Breast epithelium (tissue), 3 donors: ENCODE measurements at regions not wholly inside any gene's neighbourhood (a gene's known extent, or its start where the extent isn't known, plus 50 kb on each side); places are given as distances from the start of the nearest gene placed in this dataset.

Experiments
- CTCF ChIP-seq, 3 donors: fragments of 450-650 bp; IDR thresholded peaks; one replicate each; pipeline ENCODE4 v1.5.1; 2016 to 2017; ENCODE audit warnings: antibody characterized with exemption in 3 of 3, mild to moderate bottlenecking in 3 of 3, moderate library complexity in 3 of 3
- POLR2A ChIP-seq: fragments of 450-650 bp; IDR thresholded peaks from one replicate; pipeline ENCODE4 v1.6.1; 2016; ENCODE audit warnings: antibody characterized with exemption, mild to moderate bottlenecking, moderate library complexity
- POLR2AphosphoS5 ChIP-seq, 3 donors: sonication (generic); formaldehyde crosslinking; IDR thresholded peaks; one replicate each; pipeline ENCODE4 v1.6.1; 2017; ENCODE audit warnings: antibody characterized with exemption in 3 of 3

DNA sequence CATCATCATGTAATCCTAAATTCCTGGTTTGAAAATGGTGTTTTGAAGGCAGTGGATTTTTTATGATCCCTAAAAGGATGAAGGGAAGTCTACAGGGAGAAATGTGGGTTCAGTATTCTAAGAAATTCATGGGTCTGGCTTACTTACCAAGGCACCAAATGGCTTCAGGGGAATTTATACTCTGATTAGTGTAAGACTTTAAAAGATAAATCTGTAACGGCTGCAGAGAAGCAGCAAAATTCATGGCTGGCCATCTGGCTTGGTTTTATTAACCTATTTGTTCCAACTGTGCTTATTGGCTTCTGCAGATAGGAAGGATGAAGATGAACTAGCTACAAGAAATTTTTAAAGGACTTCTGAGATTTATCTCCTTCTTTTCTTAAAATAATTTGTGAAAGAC is 222.8 kb downstream of the TENT4A start:
- TF ChIP-seq CTCF (IDR thresholded peaks at IDR 0.05) (no peak), POLR2AphosphoS5 (IDR thresholded peaks at IDR 0.05) (no peak), POLR2A (no peak)
